HFF-Myc (cell line): ENCODE measurements at regions not wholly inside any gene's neighbourhood (a gene's known extent, or its start where the extent isn't known, plus 50 kb on each side); places are given as distances from the start of the nearest gene placed in this dataset.

ENCODE experiments used
- DNase-seq: peaks from one replicate; pipeline ENCODE4 v3.0.0-alpha.2; 2011; ENCODE audit warnings: low read depth; ENCODE audit errors: extremely low read depth
- H3K4me3 ChIP-seq: replicated peaks from 2 replicates; pipeline ENCODE4 v1.5.1; 2011; ENCODE audit warnings: low read depth, mild to moderate bottlenecking, control low read depth, low read length
- CTCF ChIP-seq: IDR thresholded peaks from 2 replicates; pipeline ENCODE4 v1.5.1; 2012; ENCODE audit warnings: mild to moderate bottlenecking, low read depth, low read length, control low read depth; ENCODE audit errors: missing control alignments

- no peak for DNase-seq
- no peak overlapping the region for H3K4me3 ChIP-seq
- no peak for TF ChIP-seq CTCF
Measured at GRCh38 chr11:100550912-100551632, 136.0 kb upstream of the ARHGAP42 start.

- no peak for TF ChIP-seq CTCF
- DNase-seq: no peak
- no peak overlapping the region for H3K4me3 ChIP-seq
Measured at GRCh38 chr11:100555931-100556330, 131.2 kb upstream of the ARHGAP42 start.

GRCh38 chr11:100556781-100557180, 130.3 kb upstream of the ARHGAP42 start:
- no peak for DNase-seq
- no peak overlapping the region for H3K4me3 ChIP-seq
- TF ChIP-seq CTCF: no peak

- no peak for TF ChIP-seq CTCF
- no peak for DNase-seq
- H3K4me3 ChIP-seq: no peak overlapping the region
Measured at GRCh38 chr11:100557830-100558611, 129.1 kb upstream of the ARHGAP42 start.

- DNase-seq: no peak
- no peak for TF ChIP-seq CTCF
- no peak overlapping the region for H3K4me3 ChIP-seq
Measured at GRCh38 chr11:100560606-100561005, 126.5 kb upstream of the ARHGAP42 start.

GRCh38 chr11:100561323-100561722, 125.8 kb upstream of the ARHGAP42 start:
- H3K4me3 ChIP-seq: no peak overlapping the region
- no peak for DNase-seq

More at GRCh38 chr11:100561323-100561722, 125.8 kb upstream of the ARHGAP42 start:
- no peak for TF ChIP-seq CTCF
